SK-N-SH (cell line): ENCODE measurements at regions not wholly inside any gene's neighbourhood (a gene's known extent, or its start where the extent isn't known, plus 50 kb on each side); places are given as distances from the start of the nearest gene placed in this dataset.

ENCODE experiments used
- CTCF ChIA-PET: fragments of 300-600, 350-600 bp; formaldehyde crosslinking; extraction: SDS; loops from one replicate; lab custom pipeline; 2021; lab: Yijun Ruan, JAX
- POLR2A ChIA-PET: fragments of 350-600 bp; sonication (Branson Sonifier 250); formaldehyde crosslinking; extraction: SDS; loops from one replicate; lab custom pipeline; 2020; ENCODE audit warnings: antibody characterized with exemption, inconsistent platforms; lab: Yijun Ruan, JAX
- DNase-seq: peaks from one replicate; pipeline ENCODE4 v3.0.0; 2012
- H2AFZ ChIP-seq: fragments of 200-600 bp; sonication (generic); 2 replicates; pipeline ENCODE4 v1.8.1; 2016; ENCODE audit warnings: antibody characterized with exemption, mild to moderate bottlenecking, low read depth
- H3F3A ChIP-seq: fragments of 200-600 bp; sonication (generic); replicated peaks from 2 replicates; pipeline ENCODE3; 2016; ENCODE audit warnings: antibody characterized with exemption, mild to moderate bottlenecking; ENCODE audit not compliant: insufficient read depth
- H3K27ac ChIP-seq, 2 experiments: fragments of 200-500 bp in 1 of 2; fragments of 200-600 bp in 1 of 2; sonication (Bioruptor generic) in 1 of 2; sonication (generic), shearing (Covaris generic) in 1 of 2; 2 replicates each; pipeline versions ENCODE4 v1.5.1 to v1.6.1; 2014 to 2016; ENCODE audit warnings: low read depth in 2 of 2, inconsistent platforms in 1 of 2, low read length in 1 of 2, mild to moderate bottlenecking in 1 of 2, mixed read lengths in 1 of 2
- H3K27me3 ChIP-seq: fragments of 200-600 bp; sonication (generic), shearing (Covaris generic); 2 replicates; pipeline ENCODE4 v1.6.1; 2016; ENCODE audit warnings: mixed run types; ENCODE audit not compliant: insufficient read depth
- H3K36me3 ChIP-seq, 2 experiments: fragments of 200-500 bp in 1 of 2; fragments of 200-600 bp in 1 of 2; sonication (Bioruptor generic) in 1 of 2; sonication (generic) in 1 of 2; replicated peaks in 1 of 2; 2 replicates each; pipeline versions ENCODE3 to v1.5.1; 2014 to 2016; ENCODE audit warnings: low read length in 1 of 2, mild to moderate bottlenecking in 1 of 2; ENCODE audit not compliant: insufficient read depth in 2 of 2, control insufficient read depth in 1 of 2
- H3K4me1 ChIP-seq, 2 experiments: fragments of 200-500 bp in 1 of 2; fragments of 200-600 bp in 1 of 2; sonication (Bioruptor generic) in 1 of 2; sonication (generic), shearing (Covaris generic) in 1 of 2; 2 replicates each; pipeline versions ENCODE4 v1.5.1 to v1.6.1; 2014 to 2016; ENCODE audit warnings: low read depth in 1 of 2, low read length in 1 of 2, mixed run types in 1 of 2; ENCODE audit not compliant: insufficient read depth in 2 of 2, control insufficient read depth in 1 of 2
- H3K4me2 ChIP-seq: fragments of 200-600 bp; sonication (generic), shearing (Covaris generic); 2 replicates; pipeline ENCODE4 v1.6.1; 2017; ENCODE audit warnings: mixed run types
- H3K4me3 ChIP-seq, 2 experiments: fragments of 200-500 bp in 1 of 2; fragments of 200-600 bp in 1 of 2; sonication (Bioruptor generic) in 1 of 2; sonication (generic), shearing (Covaris generic) in 1 of 2; 2 replicates each; pipeline versions ENCODE4 v1.5.1 to v1.8.1; 2014 to 2016; ENCODE audit warnings: low read depth in 2 of 2, inconsistent platforms in 1 of 2, low read length in 1 of 2, mild to moderate bottlenecking in 1 of 2, mixed read lengths in 1 of 2, moderate library complexity in 1 of 2
- H3K79me2 ChIP-seq: fragments of 200-600 bp; sonication (generic); 2 replicates; pipeline ENCODE4 v1.8.1; 2017; ENCODE audit warnings: mild to moderate bottlenecking; ENCODE audit not compliant: insufficient read depth
- H3K9ac ChIP-seq: fragments of 200-600 bp; sonication (generic); 2 replicates; pipeline ENCODE4 v1.6.1; 2017; ENCODE audit warnings: mixed run types
- H3K9me2 ChIP-seq: fragments of 200-600 bp; sonication (generic); 2 replicates; pipeline ENCODE4 v1.6.1; 2017; ENCODE audit warnings: mixed run types
- H3K9me3 ChIP-seq: fragments of 200-600 bp; sonication (generic); 2 replicates; pipeline ENCODE4 v1.6.1; 2017; ENCODE audit warnings: mixed run types, mild to moderate bottlenecking, moderate library complexity
- H4K20me1 ChIP-seq: fragments of 200-600 bp; sonication (generic); 2 replicates; pipeline ENCODE4 v1.6.1; 2017; ENCODE audit warnings: mild to moderate bottlenecking, mixed run types; ENCODE audit not compliant: insufficient read depth
- CHD2 ChIP-seq: fragments of 150-350 bp; IDR thresholded peaks from 2 replicates; pipeline ENCODE4 v1.6.1; 2018; ENCODE audit warnings: low read length; ENCODE audit not compliant: partially characterized antibody
- ELF1 ChIP-seq: IDR thresholded peaks from 2 replicates; pipeline ENCODE4 v1.4.0; 2012
- EP300 ChIP-seq, 2 experiments: IDR thresholded peaks; 2 replicates each; pipeline versions ENCODE4 v1.4.0 to v1.6.1; 2012; ENCODE audit warnings: borderline replicate concordance in 1 of 2, low read depth in 1 of 2, low read length in 1 of 2
- FOSL2 ChIP-seq: IDR thresholded peaks from 2 replicates; pipeline ENCODE4 v1.4.0; 2012; ENCODE audit warnings: low read depth, mild to moderate bottlenecking, moderate library complexity, borderline replicate concordance
- FOXJ3 ChIP-seq: sonication (generic); formaldehyde crosslinking; IDR thresholded peaks from 2 replicates; pipeline ENCODE4 v1.5.1; 2020; ENCODE audit warnings: mild to moderate bottlenecking, missing genetic modification reagents
- FOXM1 ChIP-seq: IDR thresholded peaks from 2 replicates; pipeline ENCODE4 v1.4.0; 2012; ENCODE audit warnings: low read depth, mild to moderate bottlenecking
- GABPA ChIP-seq: IDR thresholded peaks from 2 replicates; pipeline ENCODE4 v1.4.0; 2012; ENCODE audit warnings: low read depth, mild to moderate bottlenecking
- GATA2 ChIP-seq: sonication (generic); formaldehyde crosslinking; IDR thresholded peaks from 2 replicates; pipeline ENCODE4 v1.5.0; 2020; ENCODE audit warnings: mild to moderate bottlenecking, missing genetic modification reagents
- MEF2A ChIP-seq: IDR thresholded peaks from 2 replicates; pipeline ENCODE4 v1.4.0; 2012; ENCODE audit warnings: low read depth, borderline replicate concordance
- RFX5 ChIP-seq: IDR thresholded peaks from 2 replicates; pipeline ENCODE4 v1.6.1; 2012; ENCODE audit warnings: mild to moderate bottlenecking, improper control_type of control experiment, low read length
- YY1 ChIP-seq: IDR thresholded peaks from 2 replicates; pipeline ENCODE4 v1.4.0; 2012; ENCODE audit warnings: low read depth, mild to moderate bottlenecking
- WGBS: methylation state at CpG from one replicate; pipeline ENCODE4 v1.1.6; 2017; ENCODE audit warnings: low lambda C conversion rate; 5-methylcytosine and 5-hydroxymethylcytosine counted together
- TF ChIP-seq, protein P1 (sequence below): fragments of 200-600 bp; sonication (generic); IDR thresholded peaks from 2 replicates; pipeline ENCODE4 v1.6.1; 2017; ENCODE audit warnings: antibody characterized with exemption, mild to moderate bottlenecking, moderate library complexity
- TF ChIP-seq, protein P2 (sequence below): IDR thresholded peaks from 2 replicates; pipeline ENCODE4 v1.6.1; 2012; ENCODE audit warnings: mild to moderate bottlenecking, low read depth, low read length, moderate library complexity
- TF ChIP-seq, protein P3 (sequence below): IDR thresholded peaks from 2 replicates; pipeline ENCODE4 v1.4.0; 2012; ENCODE audit warnings: low read depth, borderline replicate concordance

DNA sequence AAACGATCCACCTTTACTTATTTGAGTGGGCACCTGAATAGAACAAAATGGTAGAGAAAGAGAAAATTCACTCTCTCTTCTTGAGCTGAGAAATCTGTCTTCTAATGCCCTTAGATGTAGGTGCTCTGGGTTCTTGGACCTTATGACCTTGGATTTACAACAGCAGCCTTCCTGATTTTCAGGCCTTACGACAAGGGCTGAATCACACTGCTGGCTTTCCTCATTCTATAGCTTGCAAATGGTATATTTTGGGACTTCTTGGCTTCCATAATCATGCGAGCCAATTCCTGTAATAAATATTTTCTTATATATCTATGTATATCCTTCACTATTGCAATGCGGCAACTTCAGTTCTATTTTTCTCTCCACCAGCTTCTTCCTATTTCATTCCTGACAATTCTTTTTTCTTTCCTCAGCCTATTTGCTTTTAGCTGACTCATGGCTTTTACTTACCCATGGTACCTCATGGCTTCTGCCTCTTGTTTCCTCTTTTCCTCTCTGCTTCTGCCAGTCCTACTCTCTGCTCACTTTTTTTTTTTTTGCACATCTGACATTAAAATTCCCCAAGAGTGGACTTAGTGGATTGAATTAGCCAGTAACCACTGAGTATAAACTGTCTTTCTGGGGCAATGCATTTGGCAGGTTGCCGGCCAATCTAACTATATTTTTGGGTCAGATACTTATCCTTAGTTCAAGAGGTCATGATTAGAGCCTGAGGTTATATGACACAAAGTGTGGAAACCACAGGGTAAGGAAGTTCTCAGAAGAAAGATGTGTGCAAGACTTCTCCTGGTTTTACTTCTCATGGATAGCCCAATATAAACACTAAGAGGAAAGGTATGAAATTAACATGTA lies 359.5 kb downstream of the TMEM135 start:
- Histone ChIP-seq H3K79me2 (no peaks in the 10 kb centered on the region), H3K4me3 (no peak overlapping the region), H3K4me2 (no peak overlapping the region), H3K4me1 (no peaks in the 10 kb centered on the region), H3K27me3 (no peaks in the 10 kb centered on the region)
- DNase-seq, result no peak
- TF ChIP-seq YY1, result no peak
- TF ChIP-seq CHD2, result no peak
- TF ChIP-seq, protein P1, sequence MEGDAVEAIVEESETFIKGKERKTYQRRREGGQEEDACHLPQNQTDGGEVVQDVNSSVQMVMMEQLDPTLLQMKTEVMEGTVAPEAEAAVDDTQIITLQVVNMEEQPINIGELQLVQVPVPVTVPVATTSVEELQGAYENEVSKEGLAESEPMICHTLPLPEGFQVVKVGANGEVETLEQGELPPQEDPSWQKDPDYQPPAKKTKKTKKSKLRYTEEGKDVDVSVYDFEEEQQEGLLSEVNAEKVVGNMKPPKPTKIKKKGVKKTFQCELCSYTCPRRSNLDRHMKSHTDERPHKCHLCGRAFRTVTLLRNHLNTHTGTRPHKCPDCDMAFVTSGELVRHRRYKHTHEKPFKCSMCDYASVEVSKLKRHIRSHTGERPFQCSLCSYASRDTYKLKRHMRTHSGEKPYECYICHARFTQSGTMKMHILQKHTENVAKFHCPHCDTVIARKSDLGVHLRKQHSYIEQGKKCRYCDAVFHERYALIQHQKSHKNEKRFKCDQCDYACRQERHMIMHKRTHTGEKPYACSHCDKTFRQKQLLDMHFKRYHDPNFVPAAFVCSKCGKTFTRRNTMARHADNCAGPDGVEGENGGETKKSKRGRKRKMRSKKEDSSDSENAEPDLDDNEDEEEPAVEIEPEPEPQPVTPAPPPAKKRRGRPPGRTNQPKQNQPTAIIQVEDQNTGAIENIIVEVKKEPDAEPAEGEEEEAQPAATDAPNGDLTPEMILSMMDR, result no peak
- no peak for TF ChIP-seq GABPA
- no peak for TF ChIP-seq EP300 (IDR thresholded peaks at IDR 0.05; ENCODE audit: borderline replicate concordance in 1 of 2, low read depth in 1 of 2, low read length in 1 of 2)
- TF ChIP-seq FOXJ3 (CRISPR knock-in tag), result no peak
- no peak for TF ChIP-seq GATA2 (CRISPR knock-in tag)
- TF ChIP-seq ELF1, result no peak
- TF ChIP-seq, protein P2, sequence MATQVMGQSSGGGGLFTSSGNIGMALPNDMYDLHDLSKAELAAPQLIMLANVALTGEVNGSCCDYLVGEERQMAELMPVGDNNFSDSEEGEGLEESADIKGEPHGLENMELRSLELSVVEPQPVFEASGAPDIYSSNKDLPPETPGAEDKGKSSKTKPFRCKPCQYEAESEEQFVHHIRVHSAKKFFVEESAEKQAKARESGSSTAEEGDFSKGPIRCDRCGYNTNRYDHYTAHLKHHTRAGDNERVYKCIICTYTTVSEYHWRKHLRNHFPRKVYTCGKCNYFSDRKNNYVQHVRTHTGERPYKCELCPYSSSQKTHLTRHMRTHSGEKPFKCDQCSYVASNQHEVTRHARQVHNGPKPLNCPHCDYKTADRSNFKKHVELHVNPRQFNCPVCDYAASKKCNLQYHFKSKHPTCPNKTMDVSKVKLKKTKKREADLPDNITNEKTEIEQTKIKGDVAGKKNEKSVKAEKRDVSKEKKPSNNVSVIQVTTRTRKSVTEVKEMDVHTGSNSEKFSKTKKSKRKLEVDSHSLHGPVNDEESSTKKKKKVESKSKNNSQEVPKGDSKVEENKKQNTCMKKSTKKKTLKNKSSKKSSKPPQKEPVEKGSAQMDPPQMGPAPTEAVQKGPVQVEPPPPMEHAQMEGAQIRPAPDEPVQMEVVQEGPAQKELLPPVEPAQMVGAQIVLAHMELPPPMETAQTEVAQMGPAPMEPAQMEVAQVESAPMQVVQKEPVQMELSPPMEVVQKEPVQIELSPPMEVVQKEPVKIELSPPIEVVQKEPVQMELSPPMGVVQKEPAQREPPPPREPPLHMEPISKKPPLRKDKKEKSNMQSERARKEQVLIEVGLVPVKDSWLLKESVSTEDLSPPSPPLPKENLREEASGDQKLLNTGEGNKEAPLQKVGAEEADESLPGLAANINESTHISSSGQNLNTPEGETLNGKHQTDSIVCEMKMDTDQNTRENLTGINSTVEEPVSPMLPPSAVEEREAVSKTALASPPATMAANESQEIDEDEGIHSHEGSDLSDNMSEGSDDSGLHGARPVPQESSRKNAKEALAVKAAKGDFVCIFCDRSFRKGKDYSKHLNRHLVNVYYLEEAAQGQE, result no peak
- no peak for TF ChIP-seq FOSL2
- no peak for TF ChIP-seq RFX5
- no peak for TF ChIP-seq FOXM1
- TF ChIP-seq MEF2A, result no peak
- TF ChIP-seq, protein P3, sequence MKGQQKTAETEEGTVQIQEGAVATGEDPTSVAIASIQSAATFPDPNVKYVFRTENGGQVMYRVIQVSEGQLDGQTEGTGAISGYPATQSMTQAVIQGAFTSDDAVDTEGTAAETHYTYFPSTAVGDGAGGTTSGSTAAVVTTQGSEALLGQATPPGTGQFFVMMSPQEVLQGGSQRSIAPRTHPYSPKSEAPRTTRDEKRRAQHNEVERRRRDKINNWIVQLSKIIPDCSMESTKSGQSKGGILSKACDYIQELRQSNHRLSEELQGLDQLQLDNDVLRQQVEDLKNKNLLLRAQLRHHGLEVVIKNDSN, result no peak
- TF ChIP-seq, all 33 proteins: peak for 0
- Histone ChIP-seq H3K9me2 (no peaks in the 10 kb centered on the region), H4K20me1 (no peaks in the 10 kb centered on the region), H3K27ac (no peak overlapping the region), H3K9me3 (no peaks in the 10 kb centered on the region), H3K9ac (no peak overlapping the region), H2AFZ (no peak overlapping the region), H3K36me3 (no peaks in the 10 kb centered on the region), H3F3A (no peaks in the 10 kb centered on the region)
- ChIA-PET CTCF (interaction anchor here (0.8 to 1.7 kb wide), 2 partner anchors 24 to 45 kb away, joined by 3 to 7 read pairs; no protein-coding TSS in a partner anchor), POLR2A (no interaction called here)
- 35% methylated on average over 5 of the region's 5 CpGs for WGBS
